Panc1 (cell line): ENCODE measurements at regions not wholly inside any gene's neighbourhood (a gene's known extent, or its start where the extent isn't known, plus 50 kb on each side); places are given as distances from the start of the nearest gene placed in this dataset.

ENCODE experiments used
- ATAC-seq: fragments of 200-7000 bp; cut with Tn5 transposase; 2 replicates; pipeline ENCODE4 v1.9.1; 2020; ENCODE audit warnings: mild to moderate bottlenecking, moderate library complexity
- BruUV-seq: library from RNA; stranded (reverse); fragments of 400-500 nt; replicated peaks from 2 replicates; lab custom pipeline; 2021; lab: Mats Ljungman, UMichigan
- CTCF ChIA-PET: fragments of 300-600 bp; sonication (Branson Sonifier 250); formaldehyde crosslinking; loops from one replicate; lab custom pipeline; 2022; ENCODE audit warnings: antibody characterized with exemption; lab: Charles Lee
- POLR2A ChIA-PET: fragments of 300-600 bp; sonication (Branson Sonifier 250); formaldehyde crosslinking; loops from one replicate; lab custom pipeline; 2022; ENCODE audit warnings: antibody characterized with exemption; lab: Charles Lee
- DNase-seq: peaks from one replicate; pipeline ENCODE4 v3.0.0-alpha.2; 2010; ENCODE audit warnings: low read depth, low spot score
- H3K27ac ChIP-seq: 2 replicates; pipeline ENCODE4 v1.5.1; 2011; ENCODE audit warnings: mild to moderate bottlenecking, low read length, inconsistent platforms
- H3K27me3 ChIP-seq: fragments of 200-500 bp; sonication (Bioruptor generic); 2 replicates; pipeline ENCODE4 v1.6.0; 2014; ENCODE audit warnings: low read length, inconsistent platforms; ENCODE audit not compliant: control insufficient read depth, insufficient read depth
- H3K36me3 ChIP-seq: fragments of 200-500 bp; sonication (Bioruptor generic); 2 replicates; pipeline ENCODE4 v1.5.1; 2014; ENCODE audit warnings: inconsistent platforms, mild to moderate bottlenecking, low read length, moderate library complexity; ENCODE audit not compliant: control insufficient read depth, insufficient read depth
- H3K4me1 ChIP-seq: 2 replicates; pipeline ENCODE4 v1.5.1; 2011; ENCODE audit warnings: inconsistent platforms, mild to moderate bottlenecking, low read length, moderate library complexity; ENCODE audit not compliant: control insufficient read depth, insufficient read depth
- H3K4me3 ChIP-seq, 2 experiments: 2 replicates each; pipeline ENCODE4 v1.5.1; 2011 to 2012; ENCODE audit warnings: low read depth in 2 of 2, low read length in 2 of 2, mild to moderate bottlenecking in 2 of 2, inconsistent platforms in 1 of 2, moderate library complexity in 1 of 2
- H3K9me3 ChIP-seq: fragments of 200-500 bp; sonication (Bioruptor generic); 2 replicates; pipeline ENCODE4 v1.5.1; 2014; ENCODE audit warnings: low read depth, mild to moderate bottlenecking, inconsistent platforms, low read length, moderate library complexity; ENCODE audit not compliant: control insufficient read depth, insufficient read depth
- POLR2AphosphoS5 ChIP-seq: IDR thresholded peaks from 2 replicates; pipeline ENCODE4 v1.6.1; 2012; ENCODE audit warnings: mild to moderate bottlenecking, low read depth, low read length, moderate library complexity
- SIN3A ChIP-seq: IDR thresholded peaks from 2 replicates; pipeline ENCODE4 v1.6.1; 2012; ENCODE audit warnings: low read depth, mild to moderate bottlenecking, low read length, moderate library complexity, borderline replicate concordance; ENCODE audit not compliant: insufficient read depth
- TCF7L2 ChIP-seq: IDR thresholded peaks from 2 replicates; pipeline ENCODE4 v1.6.1; 2011; ENCODE audit warnings: mild to moderate bottlenecking, low read depth, low read length, inconsistent platforms
- in situ Hi-C: cut with HindIII; loops from 2 replicates; pipeline ENCODE4 v1.10.0; 2016; ENCODE audit warnings: low sequenced_read_pairs, low pct_unique_long_range_greater_than_20kb
- intact Hi-C: fragments of 100-400 bp; cut with micrococcal nuclease; formaldehyde crosslinking; loops from one replicate; pipeline ENCODE4 v1.10.0; 2022; ENCODE audit not compliant: unreplicated experiment
- TF ChIP-seq, protein P1 (sequence below): fragments of 450-650 bp; IDR thresholded peaks from 2 replicates; pipeline ENCODE4 v1.5.1; 2017; ENCODE audit warnings: mild to moderate bottlenecking
- TF ChIP-seq, protein P2 (sequence below), 2 experiments: IDR thresholded peaks; 2 replicates each; pipeline ENCODE4 v1.6.1; 2011 to 2012; ENCODE audit warnings: low read depth in 2 of 2, control low read depth in 1 of 2, low read length in 1 of 2, mild to moderate bottlenecking in 1 of 2, moderate library complexity in 1 of 2; ENCODE audit not compliant: insufficient read depth in 1 of 2

DNA sequence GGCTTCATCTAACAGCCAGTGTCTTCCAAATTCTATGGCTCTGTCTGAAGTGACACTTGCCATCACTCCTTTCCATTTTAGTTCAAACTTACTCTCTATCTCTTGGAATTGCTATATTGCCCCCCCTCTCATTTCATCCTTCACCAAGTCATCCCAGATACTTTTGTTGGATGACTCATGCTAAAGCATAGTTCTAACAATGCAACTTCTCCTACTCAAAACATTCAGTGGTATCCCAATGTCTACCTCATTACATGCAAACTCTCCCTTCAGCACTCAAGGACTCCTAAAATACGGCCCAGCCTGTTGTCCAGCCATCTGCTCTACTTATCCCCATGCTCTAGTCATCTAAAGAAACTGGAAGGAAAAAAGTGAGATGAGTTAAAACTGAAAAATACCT lies 171.6 kb downstream of the RASEF start:
- BruUV-seq: no TSS peak

DNA sequence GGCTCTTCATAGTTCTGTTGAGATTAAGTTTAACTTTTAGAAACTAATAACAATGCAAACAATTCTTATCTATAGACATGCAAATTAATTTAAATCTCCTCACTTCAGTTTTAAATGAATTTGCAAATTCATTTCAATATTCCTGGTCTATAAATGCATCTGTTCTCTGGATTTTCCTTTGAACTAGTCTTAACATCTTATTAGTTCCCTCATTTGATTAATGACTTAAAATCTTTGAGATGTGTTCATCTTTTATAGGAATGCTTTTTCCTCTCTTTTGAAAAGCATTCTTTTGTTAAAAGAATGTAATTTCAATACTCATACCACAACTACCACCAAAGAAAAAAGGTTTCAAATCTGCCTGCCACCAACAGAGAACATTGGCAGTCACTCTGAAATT lies 169.4 kb downstream of the RASEF start:
- TF ChIP-seq, protein P1, sequence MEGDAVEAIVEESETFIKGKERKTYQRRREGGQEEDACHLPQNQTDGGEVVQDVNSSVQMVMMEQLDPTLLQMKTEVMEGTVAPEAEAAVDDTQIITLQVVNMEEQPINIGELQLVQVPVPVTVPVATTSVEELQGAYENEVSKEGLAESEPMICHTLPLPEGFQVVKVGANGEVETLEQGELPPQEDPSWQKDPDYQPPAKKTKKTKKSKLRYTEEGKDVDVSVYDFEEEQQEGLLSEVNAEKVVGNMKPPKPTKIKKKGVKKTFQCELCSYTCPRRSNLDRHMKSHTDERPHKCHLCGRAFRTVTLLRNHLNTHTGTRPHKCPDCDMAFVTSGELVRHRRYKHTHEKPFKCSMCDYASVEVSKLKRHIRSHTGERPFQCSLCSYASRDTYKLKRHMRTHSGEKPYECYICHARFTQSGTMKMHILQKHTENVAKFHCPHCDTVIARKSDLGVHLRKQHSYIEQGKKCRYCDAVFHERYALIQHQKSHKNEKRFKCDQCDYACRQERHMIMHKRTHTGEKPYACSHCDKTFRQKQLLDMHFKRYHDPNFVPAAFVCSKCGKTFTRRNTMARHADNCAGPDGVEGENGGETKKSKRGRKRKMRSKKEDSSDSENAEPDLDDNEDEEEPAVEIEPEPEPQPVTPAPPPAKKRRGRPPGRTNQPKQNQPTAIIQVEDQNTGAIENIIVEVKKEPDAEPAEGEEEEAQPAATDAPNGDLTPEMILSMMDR: no peak
- TF ChIP-seq SIN3A (no peak), TCF7L2 (no peak), POLR2AphosphoS5 (no peak)
- TF ChIP-seq, protein P2, sequence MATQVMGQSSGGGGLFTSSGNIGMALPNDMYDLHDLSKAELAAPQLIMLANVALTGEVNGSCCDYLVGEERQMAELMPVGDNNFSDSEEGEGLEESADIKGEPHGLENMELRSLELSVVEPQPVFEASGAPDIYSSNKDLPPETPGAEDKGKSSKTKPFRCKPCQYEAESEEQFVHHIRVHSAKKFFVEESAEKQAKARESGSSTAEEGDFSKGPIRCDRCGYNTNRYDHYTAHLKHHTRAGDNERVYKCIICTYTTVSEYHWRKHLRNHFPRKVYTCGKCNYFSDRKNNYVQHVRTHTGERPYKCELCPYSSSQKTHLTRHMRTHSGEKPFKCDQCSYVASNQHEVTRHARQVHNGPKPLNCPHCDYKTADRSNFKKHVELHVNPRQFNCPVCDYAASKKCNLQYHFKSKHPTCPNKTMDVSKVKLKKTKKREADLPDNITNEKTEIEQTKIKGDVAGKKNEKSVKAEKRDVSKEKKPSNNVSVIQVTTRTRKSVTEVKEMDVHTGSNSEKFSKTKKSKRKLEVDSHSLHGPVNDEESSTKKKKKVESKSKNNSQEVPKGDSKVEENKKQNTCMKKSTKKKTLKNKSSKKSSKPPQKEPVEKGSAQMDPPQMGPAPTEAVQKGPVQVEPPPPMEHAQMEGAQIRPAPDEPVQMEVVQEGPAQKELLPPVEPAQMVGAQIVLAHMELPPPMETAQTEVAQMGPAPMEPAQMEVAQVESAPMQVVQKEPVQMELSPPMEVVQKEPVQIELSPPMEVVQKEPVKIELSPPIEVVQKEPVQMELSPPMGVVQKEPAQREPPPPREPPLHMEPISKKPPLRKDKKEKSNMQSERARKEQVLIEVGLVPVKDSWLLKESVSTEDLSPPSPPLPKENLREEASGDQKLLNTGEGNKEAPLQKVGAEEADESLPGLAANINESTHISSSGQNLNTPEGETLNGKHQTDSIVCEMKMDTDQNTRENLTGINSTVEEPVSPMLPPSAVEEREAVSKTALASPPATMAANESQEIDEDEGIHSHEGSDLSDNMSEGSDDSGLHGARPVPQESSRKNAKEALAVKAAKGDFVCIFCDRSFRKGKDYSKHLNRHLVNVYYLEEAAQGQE (IDR thresholded peaks at IDR 0.05; ENCODE audit: insufficient read depth in 1 of 2, low read depth in 2 of 2, low read length in 1 of 2): no peak
- BruUV-seq: no TSS peak
- no peak for DNase-seq
- in situ Hi-C loops (no loop called here), intact Hi-C loops (no loop called here)
- Histone ChIP-seq H3K27ac (no peak overlapping the region), H3K36me3 (no peaks in the 10 kb centered on the region), H3K27me3 (no peaks in the 10 kb centered on the region), H3K4me1 (no peaks in the 10 kb centered on the region), H3K4me3 (no peak overlapping the region), H3K9me3 (no peaks in the 10 kb centered on the region)
- ChIA-PET POLR2A (no interaction called here), CTCF (no interaction called here)
- ATAC-seq: no peak

More for the DNA sequence above, 171.6 kb downstream of the RASEF start:
- intact Hi-C loops: no loop called here
- no peak for DNase-seq
- no peak for ATAC-seq
- Histone ChIP-seq H3K27ac (no peak overlapping the region), H3K4me1 (no peaks in the 10 kb centered on the region), H3K9me3 (no peaks in the 10 kb centered on the region), H3K27me3 (no peaks in the 10 kb centered on the region), H3K4me3 (no peak overlapping the region), H3K36me3 (no peaks in the 10 kb centered on the region)
- ChIA-PET POLR2A (no interaction called here), CTCF (no interaction called here)
- in situ Hi-C loops: no loop called here
- TF ChIP-seq TCF7L2 (no peak), POLR2AphosphoS5 (no peak), SIN3A (no peak)
- TF ChIP-seq, protein P2 (IDR thresholded peaks at IDR 0.05; ENCODE audit: insufficient read depth in 1 of 2, low read depth in 2 of 2, low read length in 1 of 2): no peak
- TF ChIP-seq, protein P1: no peak
